Neural cell (in vitro differentiated cells): ENCODE measurements at regions not wholly inside any gene's neighbourhood (a gene's known extent, or its start where the extent isn't known, plus 50 kb on each side); places are given as distances from the start of the nearest gene placed in this dataset.

Experiments used
- H2AFZ ChIP-seq: fragments of 200-600, 300-800 bp; sonication (generic), shearing (Covaris generic); 2 replicates; pipeline ENCODE4 v1.6.0; 2014; ENCODE audit warnings: low read depth, mild to moderate bottlenecking, antibody characterized with exemption, low read length, moderate library complexity
- H3F3A ChIP-seq: fragments of 200-600 bp; shearing (Covaris generic); 2 replicates; pipeline ENCODE4 v1.6.1; 2016; ENCODE audit warnings: mild to moderate bottlenecking, moderate library complexity, mixed read lengths, antibody characterized with exemption, low read length; ENCODE audit not compliant: insufficient read depth, poor library complexity, severe bottlenecking
- H3K27ac ChIP-seq: fragments of 200-600, 300-800 bp; sonication (generic), shearing (Covaris generic); 2 replicates; pipeline ENCODE4 v1.5.1; 2014; ENCODE audit warnings: mild to moderate bottlenecking, low read length, moderate library complexity
- H3K27me3 ChIP-seq: fragments of 300-800, 200-600 bp; sonication (generic), shearing (Covaris generic); 2 replicates; pipeline ENCODE4 v1.6.0; 2014; ENCODE audit warnings: mild to moderate bottlenecking, low read depth, low read length, moderate library complexity; ENCODE audit not compliant: insufficient read depth
- H3K36me3 ChIP-seq: fragments of 300-800, 200-600 bp; sonication (generic), shearing (Covaris generic); 2 replicates; pipeline ENCODE4 v1.5.1; 2014; ENCODE audit warnings: mild to moderate bottlenecking, antibody characterized with exemption, low read length, moderate library complexity; ENCODE audit not compliant: insufficient read depth
- H3K4me2 ChIP-seq: fragments of 300-800, 200-600 bp; sonication (generic), shearing (Covaris generic); 2 replicates; pipeline ENCODE4 v1.6.0; 2014; ENCODE audit warnings: mild to moderate bottlenecking, low read length
- H3K4me3 ChIP-seq: fragments of 300-800, 200-600 bp; sonication (generic), shearing (Covaris generic); 2 replicates; pipeline ENCODE4 v1.5.1; 2014; ENCODE audit warnings: mild to moderate bottlenecking, low read length, moderate library complexity
- H3K79me2 ChIP-seq: fragments of 200-600 bp; shearing (Covaris generic); replicated peaks from 2 replicates; pipeline ENCODE4 v1.6.0; 2014; ENCODE audit warnings: mild to moderate bottlenecking, low read length, moderate library complexity; ENCODE audit not compliant: insufficient read depth
- H3K9ac ChIP-seq: fragments of 300-800, 200-600 bp; sonication (generic), shearing (Covaris generic); 2 replicates; pipeline ENCODE4 v1.6.1; 2016; ENCODE audit warnings: mild to moderate bottlenecking, low read length, mixed read lengths
- H3K9me2 ChIP-seq: fragments of 200-600 bp; shearing (Covaris generic); 2 replicates; pipeline ENCODE4 v1.6.1; 2016; ENCODE audit warnings: mild to moderate bottlenecking, low read length, mixed read lengths; ENCODE audit not compliant: insufficient read depth
- H3K9me3 ChIP-seq: fragments of 200-600, 300-800 bp; sonication (generic), shearing (Covaris generic); 2 replicates; pipeline ENCODE4 v1.6.1; 2016; ENCODE audit warnings: mild to moderate bottlenecking, mixed run types, low read length, moderate library complexity, mixed read lengths
- H4K20me1 ChIP-seq: fragments of 200-600 bp; shearing (Covaris generic); 2 replicates; pipeline ENCODE4 v1.6.1; 2016; ENCODE audit warnings: mild to moderate bottlenecking, mixed run types; ENCODE audit not compliant: insufficient read depth
- CTCF ChIP-seq: fragments of 450-650 bp; IDR thresholded peaks from 2 replicates; pipeline ENCODE4 v1.5.1; 2014; ENCODE audit warnings: antibody characterized with exemption, mild to moderate bottlenecking, moderate library complexity; ENCODE audit not compliant: poor library complexity, severe bottlenecking
- EP300 ChIP-seq: fragments of 450-650 bp; conservative IDR thresholded peaks from 2 replicates; pipeline ENCODE4 v1.6.1; 2014; ENCODE audit warnings: antibody characterized with exemption, mild to moderate bottlenecking, moderate library complexity; ENCODE audit not compliant: poor library complexity, severe bottlenecking
- EZH2 ChIP-seq: fragments of 200-600, 300-800 bp; shearing (Covaris generic), sonication (generic); IDR thresholded peaks from 2 replicates; pipeline ENCODE4 v1.6.1; 2014; ENCODE audit warnings: antibody characterized with exemption, low read length, borderline replicate concordance, mild to moderate bottlenecking; ENCODE audit not compliant: insufficient read depth, poor library complexity, severe bottlenecking
- MXI1 ChIP-seq: fragments of 450-650 bp; conservative IDR thresholded peaks from 2 replicates; pipeline ENCODE4 v1.6.1; 2014; ENCODE audit warnings: antibody characterized with exemption, mild to moderate bottlenecking; ENCODE audit not compliant: poor library complexity, severe bottlenecking
- POLR2AphosphoS5 ChIP-seq: IDR thresholded peaks from 2 replicates; pipeline ENCODE4 v1.6.1; 2012
- RAD21 ChIP-seq: fragments of 450-650 bp; conservative IDR thresholded peaks from 2 replicates; pipeline ENCODE4 v1.6.1; 2014; ENCODE audit warnings: antibody characterized with exemption, mild to moderate bottlenecking, moderate library complexity
- SMC3 ChIP-seq: fragments of 450-650 bp; conservative IDR thresholded peaks from 2 replicates; pipeline ENCODE4 v1.6.1; 2014; ENCODE audit warnings: antibody characterized with exemption, mild to moderate bottlenecking, moderate library complexity; ENCODE audit not compliant: poor library complexity
- TAF1 ChIP-seq: IDR thresholded peaks from 2 replicates; pipeline ENCODE4 v1.6.1; 2012; ENCODE audit warnings: low read depth
- TF ChIP-seq, protein P1 (sequence below): IDR thresholded peaks from 2 replicates; pipeline ENCODE4 v1.6.1; 2012; ENCODE audit warnings: borderline replicate concordance

GRCh38 chr1:90579212-90579802 lies 137.8 kb downstream of the BARHL2 start:
- Histone ChIP-seq H2AFZ (no peak overlapping the region), H3K9ac (no peak overlapping the region), H3K9me3 (no peaks in the 10 kb centered on the region), H4K20me1 (no peaks in the 10 kb centered on the region), H3K27ac (no peak overlapping the region), H3K27me3 (no peaks in the 10 kb centered on the region), H3K36me3 (no peaks in the 10 kb centered on the region), H3K4me3 (no peak overlapping the region), H3F3A (no peaks in the 10 kb centered on the region), H3K4me2 (no peak overlapping the region), H3K9me2 (no peaks in the 10 kb centered on the region), H3K79me2 (no peaks in the 10 kb centered on the region)
- TF ChIP-seq MXI1 (no peak), SMC3 (peak; percentile 70), CTCF (peak; percentile 63), RAD21 (peak; percentile 63), TAF1 (no peak), POLR2AphosphoS5 (no peak), EP300 (no peak), EZH2 (no peak)
- TF ChIP-seq, protein P1, sequence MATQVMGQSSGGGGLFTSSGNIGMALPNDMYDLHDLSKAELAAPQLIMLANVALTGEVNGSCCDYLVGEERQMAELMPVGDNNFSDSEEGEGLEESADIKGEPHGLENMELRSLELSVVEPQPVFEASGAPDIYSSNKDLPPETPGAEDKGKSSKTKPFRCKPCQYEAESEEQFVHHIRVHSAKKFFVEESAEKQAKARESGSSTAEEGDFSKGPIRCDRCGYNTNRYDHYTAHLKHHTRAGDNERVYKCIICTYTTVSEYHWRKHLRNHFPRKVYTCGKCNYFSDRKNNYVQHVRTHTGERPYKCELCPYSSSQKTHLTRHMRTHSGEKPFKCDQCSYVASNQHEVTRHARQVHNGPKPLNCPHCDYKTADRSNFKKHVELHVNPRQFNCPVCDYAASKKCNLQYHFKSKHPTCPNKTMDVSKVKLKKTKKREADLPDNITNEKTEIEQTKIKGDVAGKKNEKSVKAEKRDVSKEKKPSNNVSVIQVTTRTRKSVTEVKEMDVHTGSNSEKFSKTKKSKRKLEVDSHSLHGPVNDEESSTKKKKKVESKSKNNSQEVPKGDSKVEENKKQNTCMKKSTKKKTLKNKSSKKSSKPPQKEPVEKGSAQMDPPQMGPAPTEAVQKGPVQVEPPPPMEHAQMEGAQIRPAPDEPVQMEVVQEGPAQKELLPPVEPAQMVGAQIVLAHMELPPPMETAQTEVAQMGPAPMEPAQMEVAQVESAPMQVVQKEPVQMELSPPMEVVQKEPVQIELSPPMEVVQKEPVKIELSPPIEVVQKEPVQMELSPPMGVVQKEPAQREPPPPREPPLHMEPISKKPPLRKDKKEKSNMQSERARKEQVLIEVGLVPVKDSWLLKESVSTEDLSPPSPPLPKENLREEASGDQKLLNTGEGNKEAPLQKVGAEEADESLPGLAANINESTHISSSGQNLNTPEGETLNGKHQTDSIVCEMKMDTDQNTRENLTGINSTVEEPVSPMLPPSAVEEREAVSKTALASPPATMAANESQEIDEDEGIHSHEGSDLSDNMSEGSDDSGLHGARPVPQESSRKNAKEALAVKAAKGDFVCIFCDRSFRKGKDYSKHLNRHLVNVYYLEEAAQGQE = no peak

- Histone ChIP-seq H3K9me3 (no peaks in the 10 kb centered on the region), H2AFZ (no peak overlapping the region), H3K27me3 (no peaks in the 10 kb centered on the region), H3K9me2 (no peaks in the 10 kb centered on the region), H3F3A (no peaks in the 10 kb centered on the region), H3K4me2 (no peak overlapping the region), H3K27ac (no peak overlapping the region), H3K9ac (no peak overlapping the region), H4K20me1 (no peaks in the 10 kb centered on the region), H3K36me3 (no peaks in the 10 kb centered on the region), H3K4me3 (no peak overlapping the region), H3K79me2 (no peaks in the 10 kb centered on the region)
- TF ChIP-seq EP300 = no peak
- no peak for TF ChIP-seq CTCF
- TF ChIP-seq POLR2AphosphoS5 = no peak
- no peak for TF ChIP-seq RAD21
- no peak for TF ChIP-seq TAF1
- no peak for TF ChIP-seq EZH2
- TF ChIP-seq, protein P1 = no peak
- no peak for TF ChIP-seq MXI1
- TF ChIP-seq SMC3 = no peak
Observed at GRCh38 chr1:90574692-90575370, 142.3 kb downstream of the BARHL2 start.
